ENCODE measurements at regions not wholly inside any gene's neighbourhood (a gene's known extent, or its start where the extent isn't known, plus 50 kb on each side); places are given as distances from the start of the nearest gene placed in this dataset.
A peak's percentile ranks its signal among the peaks of the same experiment; 100 is the strongest.

GRCh38 chr9:3732077-3733038 lies 206.6 kb upstream of the RFX3 start:
- Mint-ChIP-seq H3K4me3 (no peak overlapping the region), H3K9me3 (no peaks in the 10 kb centered on the region), H3K36me3 (ENCODE audit: low read depth) (no peaks in the 10 kb centered on the region), H3K27ac (no peak overlapping the region), H3K27me3 (no peaks in the 10 kb centered on the region), H3K4me1 (ENCODE audit: low read depth) (peaks cover 5% of the 10 kb centered on the region)
- peak; percentile 43 for TF ChIP-seq CTCF (IDR thresholded peaks at IDR 0.05)
- no peak overlapping the region for H3K4me3 ChIP-seq (ENCODE audit: low read length)
- no peaks in the 10 kb centered on the region for H3K36me3 ChIP-seq (ENCODE audit: insufficient read depth, low read length)
- H3K27me3 ChIP-seq (ENCODE audit: control insufficient read depth in 1 of 2, insufficient read depth in 2 of 2, low read length in 2 of 2) = no peaks in the 10 kb centered on the region
- H3K9me3 ChIP-seq (ENCODE audit: control insufficient read depth in 1 of 2, insufficient read depth in 1 of 2, low read length in 2 of 2) = no peaks in the 10 kb centered on the region
- no peak overlapping the region for H3K27ac ChIP-seq (ENCODE audit: low read depth in 1 of 2, low read length in 2 of 2)
- intact Hi-C loops (cut with DNase I, micrococcal nuclease) = loop anchor here (1.0 to 10.0 kb wide), 6 partner anchors 265 to 912 kb away; no protein-coding TSS in a partner anchor
- peaks cover 4% of the 10 kb centered on the region for H3K4me1 ChIP-seq (ENCODE audit: insufficient read depth, low read length)
- POLR2A ChIA-PET = no interaction called here
- CTCF ChIA-PET = interaction anchor here (1.5 kb wide), 1 partner anchor 643 kb away, joined by 5 read pairs; no protein-coding TSS in a partner anchor
- ATAC-seq (ENCODE audit: poor library complexity) (peak; percentile 91), DNase-seq (peak in 6 of 14 experiments; percentile 1 to 66 (median 46))

- no peak overlapping the region for H3K4me3 ChIP-seq (ENCODE audit: low read length)
- no peak overlapping the region for H3K27ac ChIP-seq (ENCODE audit: low read depth in 1 of 2, low read length in 2 of 2)
- Mint-ChIP-seq H3K27me3 (no peaks in the 10 kb centered on the region), H3K4me1 (ENCODE audit: low read depth) (peaks cover 5% of the 10 kb centered on the region), H3K36me3 (ENCODE audit: low read depth) (no peaks in the 10 kb centered on the region), H3K27ac (no peak overlapping the region), H3K4me3 (no peak overlapping the region), H3K9me3 (no peaks in the 10 kb centered on the region)
- ChIA-PET POLR2A (no interaction called here), CTCF (no interaction called here)
- no peak for TF ChIP-seq CTCF (IDR thresholded peaks at IDR 0.05)
- no peaks in the 10 kb centered on the region for H3K27me3 ChIP-seq (ENCODE audit: control insufficient read depth in 1 of 2, insufficient read depth in 2 of 2, low read length in 2 of 2)
- peaks cover 4% of the 10 kb centered on the region for H3K4me1 ChIP-seq (ENCODE audit: insufficient read depth, low read length)
- ATAC-seq (ENCODE audit: poor library complexity) = no peak
- no peaks in the 10 kb centered on the region for H3K36me3 ChIP-seq (ENCODE audit: insufficient read depth, low read length)
- intact Hi-C loops (cut with DNase I, micrococcal nuclease) = loop anchor here (5.0 to 10.0 kb wide), 3 partner anchors 263 to 914 kb away; no protein-coding TSS in a partner anchor
- H3K9me3 ChIP-seq (ENCODE audit: control insufficient read depth in 1 of 2, insufficient read depth in 1 of 2, low read length in 2 of 2) = no peaks in the 10 kb centered on the region
- DNase-seq = peak in 1 of 14 experiments; percentile 1
Observed at GRCh38 chr9:3730511-3730922, 204.7 kb upstream of the RFX3 start.

- no peak for DNase-seq
- no peak overlapping the region for H3K27ac Mint-ChIP-seq
- H3K4me3 ChIP-seq (ENCODE audit: low read length) = no peak overlapping the region
- ChIA-PET POLR2A (no interaction called here), CTCF (no interaction called here)
- H3K4me3 Mint-ChIP-seq = no peak overlapping the region
- peaks cover 0 to 8% of the 10 kb centered on the region in 2 experiments for H3K27me3 ChIP-seq (ENCODE audit: control insufficient read depth in 1 of 2, insufficient read depth in 2 of 2, low read length in 2 of 2)
- no peaks in the 10 kb centered on the region for H3K4me1 Mint-ChIP-seq (ENCODE audit: low read depth)
- H3K36me3 ChIP-seq (ENCODE audit: insufficient read depth, low read length) = no peaks in the 10 kb centered on the region
- no peak overlapping the region for H3K27ac ChIP-seq (ENCODE audit: low read depth in 1 of 2, low read length in 2 of 2)
- no peaks in the 10 kb centered on the region for H3K9me3 ChIP-seq (ENCODE audit: control insufficient read depth in 1 of 2, insufficient read depth in 1 of 2, low read length in 2 of 2)
- TF ChIP-seq CTCF (IDR thresholded peaks at IDR 0.05) = no peak
- peaks cover 3% of the 10 kb centered on the region for H3K9me3 Mint-ChIP-seq
- no peak for ATAC-seq (ENCODE audit: poor library complexity)
- no peaks in the 10 kb centered on the region for H3K4me1 ChIP-seq (ENCODE audit: insufficient read depth, low read length)
- H3K27me3 Mint-ChIP-seq = no peaks in the 10 kb centered on the region
- intact Hi-C loops (cut with DNase I, micrococcal nuclease) = loop anchor here in 1 of 2 experiments (10.0 kb wide), 1 partner anchor 56 kb away; no protein-coding TSS in a partner anchor
- no peaks in the 10 kb centered on the region for H3K36me3 Mint-ChIP-seq (ENCODE audit: low read depth)
Observed at GRCh38 chr9:3721096-3721495, 195.3 kb upstream of the RFX3 start.

Data from CD4-positive, alpha-beta T cell (primary cell).